H9 (cell line): ENCODE measurements at regions not wholly inside any gene's neighbourhood (a gene's known extent, or its start where the extent isn't known, plus 50 kb on each side); places are given as distances from the start of the nearest gene placed in this dataset.

ENCODE experiments used
- DNase-seq: peaks from one replicate; pipeline ENCODE4 v3.0.0-alpha.2; 2017
- H2AFZ ChIP-seq: one replicate; pipeline ENCODE4 v1.6.1; 2013; ENCODE audit warnings: mild to moderate bottlenecking, low read length, control low read depth, moderate library complexity
- H2AK5ac ChIP-seq: 2 replicates; pipeline ENCODE4 v1.6.1; 2013; ENCODE audit warnings: low read length, control low read depth, mixed read lengths; ENCODE audit not compliant: insufficient read length
- H2BK120ac ChIP-seq: one replicate; pipeline ENCODE4 v1.6.1; 2013; ENCODE audit warnings: low read depth, mild to moderate bottlenecking, low read length, control low read depth, inconsistent platforms; ENCODE audit not compliant: poor library complexity, severe bottlenecking
- H2BK12ac ChIP-seq: 2 replicates; pipeline ENCODE4 v1.6.1; 2013; ENCODE audit warnings: low read length, control low read depth, mixed read lengths, low read depth; ENCODE audit not compliant: insufficient read length
- H2BK15ac ChIP-seq: 2 replicates; pipeline ENCODE4 v1.6.1; 2013; ENCODE audit warnings: low read depth, low read length, control low read depth
- H2BK20ac ChIP-seq: one replicate; pipeline ENCODE4 v1.6.1; 2013; ENCODE audit warnings: low read depth, mild to moderate bottlenecking, low read length, control low read depth, inconsistent platforms; ENCODE audit not compliant: poor library complexity, severe bottlenecking
- H2BK5ac ChIP-seq: 2 replicates; pipeline ENCODE4 v1.6.1; 2013; ENCODE audit warnings: low read length, control low read depth, mixed read lengths; ENCODE audit not compliant: insufficient read length
- H3K14ac ChIP-seq: 2 replicates; pipeline ENCODE4 v1.6.1; 2013; ENCODE audit warnings: low read length, control low read depth; ENCODE audit not compliant: insufficient read depth
- H3K18ac ChIP-seq: 2 replicates; pipeline ENCODE4 v1.6.1; 2013; ENCODE audit warnings: low read depth, mild to moderate bottlenecking, mixed read lengths, low read length, control low read depth; ENCODE audit not compliant: insufficient read length
- H3K23ac ChIP-seq: 2 replicates; pipeline ENCODE4 v1.6.1; 2013; ENCODE audit warnings: low read length, control low read depth, mixed read lengths, low read depth; ENCODE audit not compliant: insufficient read length
- H3K23me2 ChIP-seq: 2 replicates; pipeline ENCODE4 v1.6.1; 2013; ENCODE audit warnings: low read depth, mild to moderate bottlenecking, mixed read lengths, low read length, control low read depth; ENCODE audit not compliant: insufficient read length, poor library complexity, severe bottlenecking
- H3K27ac ChIP-seq: 2 replicates; pipeline ENCODE4 v1.5.1; 2013; ENCODE audit warnings: low read length, control low read depth, mixed read lengths, low read depth; ENCODE audit not compliant: insufficient read length
- H3K27me3 ChIP-seq: 2 replicates; pipeline ENCODE4 v1.6.1; 2013; ENCODE audit warnings: low read length, control low read depth, inconsistent platforms; ENCODE audit not compliant: insufficient read depth
- H3K4ac ChIP-seq: 2 replicates; pipeline ENCODE4 v1.6.1; 2013; ENCODE audit warnings: low read depth, mild to moderate bottlenecking, control low read depth, inconsistent platforms, low read length, moderate library complexity
- H3K4me1 ChIP-seq: 2 replicates; pipeline ENCODE4 v1.6.1; 2013; ENCODE audit warnings: low read length, control low read depth, inconsistent platforms; ENCODE audit not compliant: insufficient read depth
- H3K4me2 ChIP-seq: 2 replicates; pipeline ENCODE4 v1.6.1; 2013; ENCODE audit warnings: low read length, control low read depth, mixed read lengths; ENCODE audit not compliant: insufficient read length, insufficient read depth
- H3K56ac ChIP-seq: 2 replicates; pipeline ENCODE4 v1.6.1; 2013; ENCODE audit warnings: low read depth, mild to moderate bottlenecking, mixed read lengths, low read length, control low read depth; ENCODE audit not compliant: insufficient read length
- H3K79me1 ChIP-seq: 2 replicates; pipeline ENCODE4 v1.6.1; 2013; ENCODE audit warnings: low read depth, mild to moderate bottlenecking, moderate library complexity, low read length, control low read depth, inconsistent platforms; ENCODE audit not compliant: insufficient read depth, poor library complexity, severe bottlenecking
- H3K79me2 ChIP-seq: 2 replicates; pipeline ENCODE4 v1.6.1; 2013; ENCODE audit warnings: low read length, control low read depth, inconsistent platforms; ENCODE audit not compliant: insufficient read depth
- H3K9ac ChIP-seq: 2 replicates; pipeline ENCODE4 v1.6.1; 2013; ENCODE audit warnings: low read length, control low read depth, mixed read lengths; ENCODE audit not compliant: insufficient read length; ENCODE audit errors: extremely low read depth
- H3K9me3 ChIP-seq: one replicate; pipeline ENCODE4 v1.6.1; 2013; ENCODE audit warnings: low read depth, low read length, inconsistent platforms; ENCODE audit not compliant: control insufficient read depth
- H3T11ph ChIP-seq: one replicate; pipeline ENCODE4 v1.6.1; 2013; ENCODE audit warnings: mild to moderate bottlenecking, low read length, control low read depth, inconsistent platforms
- H4K20me1 ChIP-seq: one replicate; pipeline ENCODE4 v1.6.1; 2013; ENCODE audit not compliant: control insufficient read depth, insufficient read length, insufficient read depth
- H4K5ac ChIP-seq: 2 replicates; pipeline ENCODE4 v1.6.1; 2013; ENCODE audit warnings: low read depth, mild to moderate bottlenecking, mixed read lengths, low read length, control low read depth; ENCODE audit not compliant: insufficient read length
- H4K8ac ChIP-seq: replicated peaks from 2 replicates; pipeline ENCODE4 v1.6.1; 2013; ENCODE audit warnings: low read length, control low read depth, mixed read lengths, low read depth; ENCODE audit not compliant: insufficient read length
- H4K91ac ChIP-seq: 2 replicates; pipeline ENCODE4 v1.6.1; 2013; ENCODE audit warnings: low read depth, mild to moderate bottlenecking, moderate library complexity, mixed read lengths, low read length, control low read depth; ENCODE audit not compliant: insufficient read length
- H3K27ac Mint-ChIP-seq, 3 experiments: 2 replicates in 2 of 3; 3 replicates in 1 of 3; pipeline ENCODE4 v1.8.0; 2020 to 2021; ENCODE audit warnings: mixed read lengths in 3 of 3, mild to moderate bottlenecking in 1 of 3, moderate library complexity in 1 of 3
- H3K27me3 Mint-ChIP-seq: 2 replicates; pipeline ENCODE4 v1.8.0; 2021; ENCODE audit warnings: low read depth, mild to moderate bottlenecking, moderate library complexity, mixed read lengths
- H3K36me3 Mint-ChIP-seq, 3 experiments: 2 replicates in 2 of 3; 3 replicates in 1 of 3; pipeline ENCODE4 v1.8.0; 2020 to 2021; ENCODE audit warnings: low read depth in 3 of 3, mixed read lengths in 3 of 3; ENCODE audit not compliant: insufficient read depth in 1 of 3
- H3K4me1 Mint-ChIP-seq, 2 experiments: 2 replicates each; pipeline ENCODE4 v1.8.0; 2020; ENCODE audit warnings: mixed read lengths in 2 of 2
- H3K4me3 Mint-ChIP-seq, 2 experiments: 2 replicates in 1 of 2; 3 replicates in 1 of 2; pipeline ENCODE4 v1.8.0; 2020 to 2021; ENCODE audit warnings: mild to moderate bottlenecking in 2 of 2, mixed read lengths in 2 of 2, moderate library complexity in 1 of 2
- H3K9me3 Mint-ChIP-seq, 2 experiments: 2 replicates in 1 of 2; 3 replicates in 1 of 2; pipeline ENCODE4 v1.8.0; 2020; ENCODE audit warnings: mild to moderate bottlenecking in 2 of 2, mixed read lengths in 2 of 2, moderate library complexity in 1 of 2
- WGBS: extraction: QIAGEN DNeasy Blood & Tissue Kit; methylation state at CpG from one replicate; pipeline ENCODE4 v1.1.7; 2013; ENCODE audit warnings: missing lambda C conversion rate, low lambda C conversion rate, mixed read lengths; ENCODE audit not compliant: insufficient read length; ENCODE audit errors: extremely low coverage; 5-methylcytosine and 5-hydroxymethylcytosine counted together
- TF ChIP-seq, protein P1 (sequence below): fragments of 200-600 bp; sonication (generic); conservative IDR thresholded peaks from 3 replicates; pipeline ENCODE4 v1.8.0; 2021; ENCODE audit warnings: antibody characterized with exemption, mild to moderate bottlenecking

DNA sequence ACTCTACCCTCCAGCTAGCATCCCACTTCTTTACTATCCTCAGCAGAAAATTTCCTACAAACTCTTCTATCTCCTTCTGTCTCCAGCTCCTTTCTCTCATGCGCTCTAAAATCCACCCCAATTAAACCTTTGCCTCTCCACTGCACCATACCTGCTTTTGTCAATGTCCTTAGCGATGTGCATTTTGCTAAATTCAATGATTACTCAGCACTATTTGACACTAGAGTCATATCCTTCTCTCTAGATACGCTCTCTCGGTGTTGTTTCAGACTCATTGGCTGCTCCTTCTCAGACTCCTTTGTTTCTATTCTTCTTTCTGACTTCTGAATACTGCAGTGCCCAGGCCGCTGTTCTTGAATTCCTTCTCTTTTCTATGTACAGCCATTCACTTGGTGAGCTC lies 144.2 kb downstream of the HLX start:
- Histone ChIP-seq H2BK5ac (no peak overlapping the region), H2AFZ (no peak overlapping the region), H3K18ac (no peak overlapping the region), H3K4me2 (no peak overlapping the region), H3K27ac (no peak overlapping the region), H3K79me2 (no peaks in the 10 kb centered on the region), H3K23me2 (no peaks in the 10 kb centered on the region), H4K91ac (no peak overlapping the region), H4K5ac (no peak overlapping the region), H4K8ac (no peak overlapping the region), H3K9me3 (no peaks in the 10 kb centered on the region), H2AK5ac (no peak overlapping the region), H3T11ph (no peak overlapping the region), H3K56ac (no peak overlapping the region), H3K23ac (no peak overlapping the region), H3K79me1 (no peaks in the 10 kb centered on the region), H2BK20ac (no peak overlapping the region), H3K4ac (no peak overlapping the region), H3K27me3 (no peaks in the 10 kb centered on the region), H2BK12ac (no peak overlapping the region), H3K14ac (no peak overlapping the region), H3K4me1 (no peaks in the 10 kb centered on the region), H3K9ac (no peak overlapping the region), H2BK120ac (no peak overlapping the region), H2BK15ac (no peak overlapping the region), H4K20me1 (no peaks in the 10 kb centered on the region)
- Mint-ChIP-seq H3K27ac (no peak overlapping the region), H3K4me3 (no peak overlapping the region), H3K9me3 (no peaks in the 10 kb centered on the region), H3K27me3 (no peaks in the 10 kb centered on the region; the same call in 1 of the 2 replicates), H3K4me1 (no peaks in the 10 kb centered on the region), H3K36me3 (no peaks in the 10 kb centered on the region)
- TF ChIP-seq, protein P1, sequence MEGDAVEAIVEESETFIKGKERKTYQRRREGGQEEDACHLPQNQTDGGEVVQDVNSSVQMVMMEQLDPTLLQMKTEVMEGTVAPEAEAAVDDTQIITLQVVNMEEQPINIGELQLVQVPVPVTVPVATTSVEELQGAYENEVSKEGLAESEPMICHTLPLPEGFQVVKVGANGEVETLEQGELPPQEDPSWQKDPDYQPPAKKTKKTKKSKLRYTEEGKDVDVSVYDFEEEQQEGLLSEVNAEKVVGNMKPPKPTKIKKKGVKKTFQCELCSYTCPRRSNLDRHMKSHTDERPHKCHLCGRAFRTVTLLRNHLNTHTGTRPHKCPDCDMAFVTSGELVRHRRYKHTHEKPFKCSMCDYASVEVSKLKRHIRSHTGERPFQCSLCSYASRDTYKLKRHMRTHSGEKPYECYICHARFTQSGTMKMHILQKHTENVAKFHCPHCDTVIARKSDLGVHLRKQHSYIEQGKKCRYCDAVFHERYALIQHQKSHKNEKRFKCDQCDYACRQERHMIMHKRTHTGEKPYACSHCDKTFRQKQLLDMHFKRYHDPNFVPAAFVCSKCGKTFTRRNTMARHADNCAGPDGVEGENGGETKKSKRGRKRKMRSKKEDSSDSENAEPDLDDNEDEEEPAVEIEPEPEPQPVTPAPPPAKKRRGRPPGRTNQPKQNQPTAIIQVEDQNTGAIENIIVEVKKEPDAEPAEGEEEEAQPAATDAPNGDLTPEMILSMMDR: no peak
- WGBS: no CpG with 5 or more reads among the region's 5 CpGs
- no peak for DNase-seq
